NCI-H82 treated with DMSO at 0.1 percent for 48 hours (cell line): ENCODE measurements at regions not wholly inside any gene's neighbourhood (a gene's known extent, or its start where the extent isn't known, plus 50 kb on each side); places are given as distances from the start of the nearest gene placed in this dataset.
"Not testable (repeated sequence)": the region's sequence is repeated elsewhere in the genome, so short reads cannot be mapped to it uniquely, and the experiment has no call there.

Experiments used
- DNase-seq: peaks from one replicate; lab custom pipeline; 2025; ENCODE audit not compliant: unreplicated experiment; lab: John Stamatoyannopoulos, UW

- no peak for DNase-seq
Measured at GRCh38 chr2:89831641-89832498, 1140.4 kb downstream of the RPIA start.

- DNase-seq: no peak
Measured at GRCh38 chr2:89833116-89833779, 1141.8 kb downstream of the RPIA start.

- DNase-seq: no peak
Measured at GRCh38 chr2:89833780-89834117, 1142.3 kb downstream of the RPIA start.

DNA sequence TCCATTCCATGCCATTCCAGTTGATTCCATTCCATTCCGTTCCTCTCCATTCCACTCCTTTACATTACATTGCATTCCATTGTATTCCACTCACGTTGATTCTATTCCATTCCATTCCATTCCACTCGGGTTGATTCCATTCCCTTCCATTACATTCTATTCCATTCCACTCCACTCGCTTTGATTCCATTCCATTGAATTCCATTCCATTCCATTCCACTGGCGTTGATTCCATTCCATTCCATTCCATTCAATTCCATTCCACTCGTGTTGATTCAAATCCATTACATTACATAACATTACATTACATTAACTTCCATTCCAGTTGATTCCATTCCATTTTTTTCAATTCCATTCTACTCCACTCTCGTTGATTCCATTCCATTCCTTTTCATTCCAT, 1142.8 kb downstream of the RPIA start:
- no peak for DNase-seq

- DNase-seq: not testable (repeated sequence)
Measured at GRCh38 chr2:89836326-89836725, 1144.9 kb downstream of the RPIA start.

DNA sequence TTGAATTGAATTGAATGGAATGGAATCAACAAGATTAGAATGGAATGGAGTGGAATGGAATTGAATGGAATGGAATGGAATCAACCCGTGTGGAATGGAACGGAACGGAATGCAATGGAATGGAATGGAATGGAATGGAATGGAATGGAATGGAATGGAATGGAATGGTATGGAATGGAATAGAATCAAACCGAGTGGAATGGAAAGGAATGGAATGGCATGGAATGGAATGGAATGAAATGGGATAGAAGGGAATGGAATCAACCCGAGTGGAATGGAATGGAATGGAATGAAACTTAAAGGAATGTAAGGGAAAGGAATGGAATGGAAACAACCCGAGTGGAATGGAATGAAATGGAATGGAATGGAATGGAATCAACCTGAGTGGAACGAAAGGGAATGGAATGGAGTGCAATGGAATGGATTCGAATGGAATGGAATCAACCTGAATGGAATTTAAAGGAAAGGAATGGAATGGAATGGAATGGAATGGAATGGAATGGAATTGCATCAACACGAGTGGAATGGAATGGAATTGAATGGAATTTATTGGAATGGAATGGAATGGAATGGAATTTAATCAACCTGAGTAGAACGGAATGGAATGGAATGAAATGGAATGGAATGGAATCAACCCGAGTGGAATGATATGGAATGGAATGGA, 1146.6 kb downstream of the RPIA start:
- no peak for DNase-seq

- DNase-seq: not testable (repeated sequence)
Measured at GRCh38 chr2:89840175-89840574, 1148.7 kb downstream of the RPIA start.

DNA sequence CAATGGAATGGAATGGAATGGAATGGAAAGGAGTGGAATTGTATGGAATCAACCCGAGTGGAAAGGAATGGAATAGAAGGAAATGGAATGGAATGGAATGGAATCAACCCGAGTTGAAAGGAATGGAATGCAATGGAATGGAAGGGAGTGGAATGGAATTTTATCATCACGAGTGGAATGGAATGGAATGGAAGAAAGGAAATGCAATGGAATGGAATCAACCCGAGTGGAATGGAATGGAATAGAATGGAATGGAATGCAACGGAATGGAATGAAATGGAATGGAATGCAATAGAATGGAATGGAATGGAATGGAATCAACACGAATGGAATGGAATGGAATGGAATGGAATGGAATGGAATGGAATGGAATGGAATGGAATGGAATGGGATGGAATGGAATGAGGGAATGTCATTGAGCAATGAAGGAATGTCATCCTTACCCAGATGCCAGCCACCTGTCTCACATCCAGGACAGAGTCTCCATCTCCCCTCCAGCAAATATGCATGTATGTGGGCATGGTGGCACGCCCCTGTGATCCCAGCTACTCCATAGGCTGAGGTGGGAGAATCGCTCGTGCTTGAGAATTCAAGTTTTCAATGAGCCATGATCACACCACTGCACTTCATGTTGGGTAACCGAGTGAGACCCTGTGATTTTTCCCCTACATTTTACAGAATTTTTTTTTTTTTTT, 1149.5 kb downstream of the RPIA start:
- DNase-seq: not testable (repeated sequence)

DNA sequence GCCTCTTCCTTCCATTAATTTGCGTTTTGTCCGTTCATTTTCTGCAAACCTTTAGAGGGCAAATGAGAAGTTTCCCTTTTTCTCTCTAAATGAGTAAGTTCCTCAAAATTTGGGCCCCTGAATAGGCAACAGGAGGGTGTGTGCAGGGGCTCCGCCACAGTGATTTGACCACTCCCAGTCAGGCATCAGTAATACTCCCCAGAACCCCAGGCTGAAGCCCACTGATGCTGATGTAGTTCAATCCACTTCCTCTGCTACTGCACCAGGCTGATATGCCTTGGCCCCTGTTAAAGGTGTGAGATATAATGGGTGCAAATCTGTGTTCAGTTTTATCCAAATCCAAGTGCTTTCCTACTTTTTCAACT, 1150.0 kb downstream of the RPIA start:
- no peak for DNase-seq

- no peak for DNase-seq
Measured at GRCh38 chr2:89842180-89842908, 1150.9 kb downstream of the RPIA start.

DNA sequence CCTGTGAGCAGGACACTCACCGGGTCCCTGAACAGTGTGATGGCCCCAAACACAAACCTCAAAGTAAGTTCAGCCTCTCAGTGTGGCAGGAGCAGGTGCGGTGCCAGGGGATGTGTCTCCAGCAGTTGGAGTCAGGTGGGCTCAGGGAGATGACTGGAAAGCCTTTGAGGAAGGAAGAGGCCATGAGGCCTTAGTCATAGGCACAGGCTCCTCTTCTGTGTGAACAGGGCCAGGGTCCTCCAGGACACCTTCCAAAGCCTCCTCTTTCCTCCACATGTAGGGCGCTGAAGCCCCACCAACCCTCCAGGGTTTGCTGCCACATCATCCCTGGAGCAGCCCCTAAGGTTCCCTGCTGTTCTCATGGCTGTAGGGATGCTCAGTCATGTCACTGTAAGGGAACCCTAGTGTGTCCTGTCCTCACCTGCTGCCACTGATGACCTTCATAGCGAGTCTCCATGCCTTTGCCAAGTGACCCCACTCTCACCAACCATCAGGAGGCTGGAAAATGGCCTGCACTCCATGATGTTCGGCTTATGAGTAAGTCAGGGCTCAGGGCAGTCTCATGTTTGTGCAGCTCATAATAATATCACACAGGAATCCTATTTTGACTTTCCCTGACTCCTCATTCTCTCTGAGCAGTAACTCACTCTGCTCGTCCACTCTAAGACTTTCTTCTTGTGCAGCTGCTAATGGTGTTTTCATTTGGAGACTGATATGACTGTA, 1152.9 kb downstream of the RPIA start:
- no peak for DNase-seq

DNA sequence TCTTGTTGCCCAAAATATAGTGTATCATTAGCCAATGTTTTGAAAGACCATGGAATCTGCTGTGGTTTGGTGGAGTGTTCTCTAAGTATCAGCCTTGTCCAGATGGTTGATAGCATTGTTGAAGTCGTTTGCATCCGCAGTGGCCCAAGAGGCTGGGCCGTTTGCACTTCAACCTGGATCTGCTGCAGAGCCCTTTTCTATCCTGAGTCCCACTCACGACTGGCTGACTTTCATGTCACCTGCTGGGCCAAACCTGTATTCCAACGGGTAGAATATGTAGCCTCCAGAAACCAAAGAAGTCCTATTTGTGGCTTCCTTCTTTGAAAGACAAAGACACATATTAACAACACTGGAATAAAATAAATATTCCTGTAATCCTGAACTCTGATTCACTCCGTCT, 1154.1 kb downstream of the RPIA start:
- DNase-seq: no peak

DNA sequence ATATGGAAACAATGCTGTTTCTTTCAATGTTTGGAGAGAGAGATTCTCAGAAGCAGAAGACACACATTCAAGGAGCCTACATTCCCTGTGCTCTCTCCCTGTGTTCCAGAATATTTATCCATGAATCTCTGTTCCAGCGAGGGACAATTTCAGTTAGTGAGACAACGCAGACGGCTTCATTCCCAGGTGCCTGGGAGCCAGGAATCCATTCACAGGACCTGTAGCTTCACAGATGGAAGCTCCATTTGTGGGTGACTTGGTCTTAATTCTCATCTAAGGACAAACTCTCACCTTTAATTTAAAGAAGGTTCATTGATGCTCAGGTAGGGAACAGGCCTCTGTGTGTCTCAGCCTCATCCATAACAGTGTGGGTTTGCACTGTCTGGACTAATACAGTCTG, 1156.6 kb downstream of the RPIA start:
- DNase-seq: no peak

DNA sequence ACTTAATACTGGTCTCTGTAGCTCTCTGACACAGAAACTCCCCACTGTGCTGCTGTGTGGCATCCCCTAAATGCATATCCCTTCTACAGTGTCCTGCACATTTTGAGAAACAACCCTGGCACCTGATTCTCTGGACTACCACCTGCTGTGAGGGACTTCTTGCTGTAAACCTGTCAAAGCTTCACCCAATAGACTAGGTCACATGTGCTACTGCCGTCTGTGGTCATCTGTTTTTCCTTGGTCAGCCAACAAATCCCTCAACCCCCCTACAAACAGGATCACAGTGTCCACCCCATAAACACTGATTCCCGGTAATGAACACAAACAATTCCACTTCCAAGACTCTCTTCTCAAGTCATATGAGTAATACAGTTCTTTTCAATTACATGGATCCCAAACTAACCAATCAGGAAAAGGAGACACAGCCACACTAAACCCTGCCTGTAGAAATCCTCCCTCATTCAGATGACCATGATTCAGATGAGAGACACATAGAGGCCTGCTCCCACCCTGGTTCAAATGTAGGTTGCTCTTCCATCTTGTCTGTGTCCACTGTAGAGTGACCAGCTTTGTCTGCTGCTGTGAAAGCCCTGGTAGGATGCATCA, 1157.4 kb downstream of the RPIA start:
- DNase-seq: no peak

- DNase-seq: no peak
Measured at GRCh38 chr2:89849731-89850130, 1158.3 kb downstream of the RPIA start.

- no peak for DNase-seq
Measured at GRCh38 chr2:89850481-89850880, 1159.0 kb downstream of the RPIA start.

DNA sequence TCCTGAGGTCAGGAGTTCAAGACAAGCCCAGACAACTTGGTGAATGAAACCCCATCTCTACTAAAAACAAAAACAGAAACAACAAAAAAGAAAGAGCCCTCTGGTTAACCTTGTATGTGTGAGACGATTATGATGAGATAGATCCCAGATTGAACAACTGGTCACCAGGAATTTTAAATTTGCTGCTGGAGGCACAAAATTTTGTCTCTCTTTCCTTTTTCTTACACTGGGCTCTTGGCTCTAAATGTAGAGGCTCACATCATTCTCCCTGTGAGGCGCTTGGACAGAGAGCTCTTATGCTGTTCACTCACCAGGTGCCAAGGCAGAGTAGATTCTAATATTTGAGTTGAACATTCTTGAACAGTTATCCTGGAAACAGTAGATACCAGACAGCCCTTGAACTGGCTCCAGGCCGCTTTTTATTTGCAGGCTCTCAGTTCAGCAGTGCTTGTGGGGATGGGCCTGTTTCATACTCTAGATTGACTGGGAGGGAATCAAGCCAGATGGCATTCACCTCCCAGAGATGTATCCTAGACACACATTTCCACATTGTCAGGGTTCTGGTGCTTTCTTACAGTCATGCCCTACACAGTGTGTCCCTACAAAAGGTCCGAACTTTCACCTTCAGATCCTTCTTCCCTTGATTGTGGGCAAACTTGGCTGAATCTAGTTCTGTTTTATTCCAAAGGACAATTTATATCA, 1159.6 kb downstream of the RPIA start:
- no peak for DNase-seq

DNA sequence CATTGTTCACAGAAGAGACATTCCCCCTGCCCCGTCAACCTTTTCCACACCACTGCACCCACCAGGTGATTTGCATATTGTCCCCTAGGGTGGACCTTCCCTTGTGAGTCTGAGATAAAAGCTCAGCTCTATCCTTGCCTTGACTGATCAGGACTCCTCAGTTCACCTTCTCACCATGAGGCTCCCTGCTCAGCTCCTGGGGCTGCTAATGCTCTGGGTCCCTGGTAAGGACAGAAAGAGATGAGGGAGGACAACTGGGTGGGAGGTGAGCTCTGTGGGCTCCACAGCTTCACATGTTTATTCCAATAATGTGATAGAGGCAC, 1160.1 kb downstream of the RPIA start:
- no peak for DNase-seq

DNA sequence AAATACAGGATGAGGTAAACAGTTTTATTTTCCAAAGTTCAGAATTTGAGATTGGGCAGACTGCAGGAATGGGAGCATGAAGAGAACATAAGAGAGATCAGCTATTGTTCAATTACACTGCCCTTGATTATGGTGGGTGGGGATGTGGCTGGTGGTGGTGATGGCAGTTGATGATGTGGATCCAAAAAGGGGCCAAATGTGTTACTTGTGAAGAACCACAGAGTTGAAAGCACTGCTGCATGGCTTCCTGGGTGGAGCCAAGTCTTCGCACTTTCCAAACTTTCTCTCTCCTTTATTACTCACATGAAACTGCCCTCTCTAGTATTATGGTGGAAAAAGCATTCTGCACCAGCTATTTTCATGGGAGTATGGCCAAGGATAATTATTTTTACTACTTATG, 1162.0 kb downstream of the RPIA start:
- DNase-seq: not testable (repeated sequence)
